ENCODE measurements at regions not wholly inside any gene's neighbourhood (a gene's known extent, or its start where the extent isn't known, plus 50 kb on each side); places are given as distances from the start of the nearest gene placed in this dataset.
"Not testable (repeated sequence)": the region's sequence is repeated elsewhere in the genome, so short reads cannot be mapped to it uniquely, and the experiment has no call there.

GRCh38 chr10:120103738-120104560 lies 211.4 kb downstream of the SEC23IP start:
- no peak for FAIRE-seq
- no peak for DNase-seq (ENCODE audit: insufficient read length, low spot score)
- no peak for TF ChIP-seq PAX5 (IDR thresholded peaks at IDR 0.05; ENCODE audit: insufficient read depth, low read length, severe bottlenecking)
- TF ChIP-seq POLR2AphosphoS5 (IDR thresholded peaks at IDR 0.05; ENCODE audit: low read depth, low read length) = no peak
- TF ChIP-seq POLR2A (IDR thresholded peaks at IDR 0.05; ENCODE audit: low read depth, low read length) = no peak
- no peak for TF ChIP-seq TAF1 (IDR thresholded peaks at IDR 0.05; ENCODE audit: low read depth, low read length)
- no peak for TF ChIP-seq POU2F2 (IDR thresholded peaks at IDR 0.05; ENCODE audit: low read depth, low read length)
- no peak for TF ChIP-seq SPI1 (IDR thresholded peaks at IDR 0.05; ENCODE audit: low read depth, low read length)

GRCh38 chr10:120105001-120105400 lies 212.5 kb downstream of the SEC23IP start:
- FAIRE-seq (no peak), DNase-seq (ENCODE audit: insufficient read length, low spot score) (no peak)
- TF ChIP-seq POU2F2 (IDR thresholded peaks at IDR 0.05; ENCODE audit: low read depth, low read length) = no peak
- TF ChIP-seq TAF1 (IDR thresholded peaks at IDR 0.05; ENCODE audit: low read depth, low read length) = no peak
- no peak for TF ChIP-seq POLR2A (IDR thresholded peaks at IDR 0.05; ENCODE audit: low read depth, low read length)
- TF ChIP-seq PAX5 (IDR thresholded peaks at IDR 0.05; ENCODE audit: insufficient read depth, low read length, severe bottlenecking) = no peak
- no peak for TF ChIP-seq POLR2AphosphoS5 (IDR thresholded peaks at IDR 0.05; ENCODE audit: low read depth, low read length)
- TF ChIP-seq SPI1 (IDR thresholded peaks at IDR 0.05; ENCODE audit: low read depth, low read length) = no peak

- FAIRE-seq (no peak), DNase-seq (ENCODE audit: insufficient read length, low spot score) (no peak)
- TF ChIP-seq POLR2A (IDR thresholded peaks at IDR 0.05; ENCODE audit: low read depth, low read length) = no peak
- TF ChIP-seq SPI1 (IDR thresholded peaks at IDR 0.05; ENCODE audit: low read depth, low read length) = no peak
- no peak for TF ChIP-seq POLR2AphosphoS5 (IDR thresholded peaks at IDR 0.05; ENCODE audit: low read depth, low read length)
- TF ChIP-seq PAX5 (IDR thresholded peaks at IDR 0.05; ENCODE audit: insufficient read depth, low read length, severe bottlenecking) = no peak
- no peak for TF ChIP-seq TAF1 (IDR thresholded peaks at IDR 0.05; ENCODE audit: low read depth, low read length)
- TF ChIP-seq POU2F2 (IDR thresholded peaks at IDR 0.05; ENCODE audit: low read depth, low read length) = no peak
These were observed 213.0 kb downstream of the SEC23IP start for GRCh38 chr10:120105492-120105891.

- FAIRE-seq (no peak), DNase-seq (ENCODE audit: insufficient read length, low spot score) (no peak)
- no peak for TF ChIP-seq PAX5 (IDR thresholded peaks at IDR 0.05; ENCODE audit: insufficient read depth, low read length, severe bottlenecking)
- TF ChIP-seq SPI1 (IDR thresholded peaks at IDR 0.05; ENCODE audit: low read depth, low read length) = no peak
- TF ChIP-seq POU2F2 (IDR thresholded peaks at IDR 0.05; ENCODE audit: low read depth, low read length) = no peak
- no peak for TF ChIP-seq POLR2AphosphoS5 (IDR thresholded peaks at IDR 0.05; ENCODE audit: low read depth, low read length)
- TF ChIP-seq POLR2A (IDR thresholded peaks at IDR 0.05; ENCODE audit: low read depth, low read length) = no peak
- no peak for TF ChIP-seq TAF1 (IDR thresholded peaks at IDR 0.05; ENCODE audit: low read depth, low read length)
These were observed 216.4 kb downstream of the SEC23IP start for GRCh38 chr10:120108916-120109315.

GRCh38 chr10:120109725-120110124 lies 217.2 kb downstream of the SEC23IP start:
- not testable (repeated sequence) for FAIRE-seq; DNase-seq (ENCODE audit: insufficient read length, low spot score)

- FAIRE-seq (no peak), DNase-seq (ENCODE audit: insufficient read length, low spot score) (no peak)
- no peak for TF ChIP-seq PAX5 (IDR thresholded peaks at IDR 0.05; ENCODE audit: insufficient read depth, low read length, severe bottlenecking)
- TF ChIP-seq SPI1 (IDR thresholded peaks at IDR 0.05; ENCODE audit: low read depth, low read length) = no peak
- TF ChIP-seq POU2F2 (IDR thresholded peaks at IDR 0.05; ENCODE audit: low read depth, low read length) = no peak
- no peak for TF ChIP-seq POLR2AphosphoS5 (IDR thresholded peaks at IDR 0.05; ENCODE audit: low read depth, low read length)
- no peak for TF ChIP-seq TAF1 (IDR thresholded peaks at IDR 0.05; ENCODE audit: low read depth, low read length)
- TF ChIP-seq POLR2A (IDR thresholded peaks at IDR 0.05; ENCODE audit: low read depth, low read length) = no peak
These were observed 217.7 kb downstream of the SEC23IP start for GRCh38 chr10:120110196-120110595.

- no peak for DNase-seq (ENCODE audit: insufficient read length, low spot score)
These were observed 219.1 kb downstream of the SEC23IP start for GRCh38 chr10:120111628-120112027.

GRCh38 chr10:120112809-120113208 lies 220.3 kb downstream of the SEC23IP start:
- FAIRE-seq (no peak), DNase-seq (ENCODE audit: insufficient read length, low spot score) (no peak)
- no peak for TF ChIP-seq TAF1 (IDR thresholded peaks at IDR 0.05; ENCODE audit: low read depth, low read length)

More at GRCh38 chr10:120111628-120112027, 219.1 kb downstream of the SEC23IP start:
- TF ChIP-seq SPI1 (IDR thresholded peaks at IDR 0.05; ENCODE audit: low read depth, low read length) (no peak), PAX5 (IDR thresholded peaks at IDR 0.05; ENCODE audit: insufficient read depth, low read length, severe bottlenecking) (no peak), POU2F2 (IDR thresholded peaks at IDR 0.05; ENCODE audit: low read depth, low read length) (no peak), POLR2AphosphoS5 (IDR thresholded peaks at IDR 0.05; ENCODE audit: low read depth, low read length) (no peak), POLR2A (IDR thresholded peaks at IDR 0.05; ENCODE audit: low read depth, low read length) (no peak), TAF1 (IDR thresholded peaks at IDR 0.05; ENCODE audit: low read depth, low read length) (no peak)
- FAIRE-seq = no peak

GRCh38 chr10:120115959-120116358 lies 223.4 kb downstream of the SEC23IP start:
- no peak for TF ChIP-seq POU2F2 (IDR thresholded peaks at IDR 0.05; ENCODE audit: low read depth, low read length)
- no peak for TF ChIP-seq TAF1 (IDR thresholded peaks at IDR 0.05; ENCODE audit: low read depth, low read length)
- no peak for TF ChIP-seq SPI1 (IDR thresholded peaks at IDR 0.05; ENCODE audit: low read depth, low read length)
- TF ChIP-seq POLR2A (IDR thresholded peaks at IDR 0.05; ENCODE audit: low read depth, low read length) = no peak
- TF ChIP-seq POLR2AphosphoS5 (IDR thresholded peaks at IDR 0.05; ENCODE audit: low read depth, low read length) = no peak
- TF ChIP-seq PAX5 (IDR thresholded peaks at IDR 0.05; ENCODE audit: insufficient read depth, low read length, severe bottlenecking) = no peak
- DNase-seq (ENCODE audit: insufficient read length, low spot score) = no peak
- FAIRE-seq = no peak

- FAIRE-seq = no peak
- no peak for DNase-seq (ENCODE audit: insufficient read length, low spot score)
- no peak for TF ChIP-seq POU2F2 (IDR thresholded peaks at IDR 0.05; ENCODE audit: low read depth, low read length)
- TF ChIP-seq POLR2AphosphoS5 (IDR thresholded peaks at IDR 0.05; ENCODE audit: low read depth, low read length) = no peak
- TF ChIP-seq PAX5 (IDR thresholded peaks at IDR 0.05; ENCODE audit: insufficient read depth, low read length, severe bottlenecking) = no peak
- TF ChIP-seq SPI1 (IDR thresholded peaks at IDR 0.05; ENCODE audit: low read depth, low read length) = no peak
These were observed 229.2 kb downstream of the SEC23IP start for GRCh38 chr10:120121768-120122167.
